HepG2 (cell line): ENCODE measurements at regions not wholly inside any gene's neighbourhood (a gene's known extent, or its start where the extent isn't known, plus 50 kb on each side); places are given as distances from the start of the nearest gene placed in this dataset.

ENCODE experiments used
- ATAC-seq: fragments of 200-7000 bp; cut with Tn5 transposase; 3 replicates; pipeline ENCODE4 v1.9.1; 2020; ENCODE audit warnings: mild to moderate bottlenecking, moderate library complexity
- BruUV-seq: library from RNA; stranded (reverse); fragments of 400-500 nt; replicated peaks from 2 replicates; lab custom pipeline; 2021; lab: Mats Ljungman, UMichigan
- CTCF ChIA-PET: fragments of 300-600 bp; formaldehyde crosslinking; extraction: SDS; loops from one replicate; lab custom pipeline; 2021; ENCODE audit warnings: low total read pairs, inconsistent platforms, low intra/inter-chr PET ratio; lab: Yijun Ruan, JAX
- POLR2A ChIA-PET: fragments of 350-600 bp; sonication (Branson Sonifier 250); formaldehyde crosslinking; loops from one replicate; lab custom pipeline; 2020; ENCODE audit warnings: antibody characterized with exemption, inconsistent platforms; lab: Yijun Ruan, JAX
- DNase-seq: peaks from one replicate; pipeline ENCODE4 v3.0.0-alpha.2; 2015; ENCODE audit warnings: low spot score
- FAIRE-seq: peaks from 3 replicates; lab custom pipeline; 2011; peaks lifted over from hg19 to GRCh38; lab: Jason Lieb, UNC
- H2AFZ ChIP-seq: one replicate; pipeline ENCODE4 v1.6.1; 2011; ENCODE audit warnings: low read length, inconsistent platforms
- H3K27ac ChIP-seq: fragments of 300-600 bp; 3 replicates; pipeline ENCODE4 v1.8.0; 2011; ENCODE audit warnings: mixed run types, mild to moderate bottlenecking, mixed read lengths, low read length, inconsistent platforms; ENCODE audit not compliant: insufficient read depth; ENCODE audit errors: extremely low read length
- H3K27me3 ChIP-seq, 2 experiments: fragments of 200-600 bp in 1 of 2; 2 replicates in 1 of 2; 3 replicates in 1 of 2; pipeline versions ENCODE4 v1.6.0 to v1.8.0; 2011; ENCODE audit warnings: low read length in 2 of 2, mild to moderate bottlenecking in 2 of 2, moderate library complexity in 2 of 2, inconsistent platforms in 1 of 2; ENCODE audit not compliant: insufficient read depth in 2 of 2, control insufficient read depth in 1 of 2
- H3K36me3 ChIP-seq, 2 experiments: fragments of 200-600 bp in 1 of 2; replicated peaks in 1 of 2; 2 replicates in 1 of 2; 3 replicates in 1 of 2; pipeline versions ENCODE4 v1.5.1 to v1.8.0; 2011; ENCODE audit warnings: low read length in 2 of 2, inconsistent platforms in 1 of 2; ENCODE audit not compliant: insufficient read depth in 2 of 2, control insufficient read depth in 1 of 2
- H3K4me1 ChIP-seq: 2 replicates; pipeline ENCODE4 v1.5.1; 2012; ENCODE audit warnings: low read length, inconsistent platforms; ENCODE audit not compliant: insufficient read depth
- H3K4me2 ChIP-seq: 2 replicates; pipeline ENCODE4 v1.6.0; 2011; ENCODE audit warnings: low read depth, low read length, inconsistent platforms
- H3K4me3 ChIP-seq, 3 experiments: fragments of 200-600 bp in 1 of 3; sonication (generic), shearing (Covaris generic) in 1 of 3; replicated peaks in 1 of 3; 2 replicates each; pipeline ENCODE4 v1.5.1; 2011 to 2016; ENCODE audit warnings: low read length in 3 of 3, inconsistent platforms in 2 of 3, low read depth in 2 of 3, mild to moderate bottlenecking in 2 of 3, control low read depth in 1 of 3, mixed read lengths in 1 of 3; ENCODE audit not compliant: insufficient read depth in 1 of 3
- H3K79me2 ChIP-seq: one replicate; pipeline ENCODE4 v1.6.1; 2011; ENCODE audit warnings: low read length, inconsistent platforms; ENCODE audit not compliant: insufficient read depth
- H3K9ac ChIP-seq: 2 replicates; pipeline ENCODE4 v1.6.0; 2011; ENCODE audit warnings: mild to moderate bottlenecking, low read depth, low read length, inconsistent platforms; ENCODE audit not compliant: insufficient read depth
- H3K9me3 ChIP-seq: 2 replicates; pipeline ENCODE4 v1.5.1; 2012; ENCODE audit warnings: mild to moderate bottlenecking, low read length
- H4K20me1 ChIP-seq: 2 replicates; pipeline ENCODE4 v1.6.0; 2011; ENCODE audit warnings: inconsistent platforms, mild to moderate bottlenecking, low read length, moderate library complexity; ENCODE audit not compliant: insufficient read depth
- CENPX ChIP-seq: sonication (generic); formaldehyde crosslinking; IDR thresholded peaks from 2 replicates; pipeline ENCODE4 v1.9.0; 2021; ENCODE audit warnings: mild to moderate bottlenecking, missing genetic modification reagents, moderate library complexity
- HDAC1 ChIP-seq: sonication (generic); formaldehyde crosslinking; IDR thresholded peaks from 2 replicates; pipeline ENCODE4 v1.5.1; 2020; ENCODE audit warnings: mild to moderate bottlenecking, missing genetic modification reagents
- MATR3 ChIP-seq: sonication (generic); formaldehyde crosslinking; IDR thresholded peaks from 2 replicates; pipeline ENCODE4 v1.4.0; 2020; ENCODE audit warnings: missing genetic modification reagents
- NFE2L2 ChIP-seq: fragments of 150-350 bp; IDR thresholded peaks from 2 replicates; pipeline ENCODE4 v1.6.1; 2014; ENCODE audit warnings: low read length
- PPARG ChIP-seq: conservative IDR thresholded peaks from 2 replicates; pipeline ENCODE4 v1.6.1; 2016; ENCODE audit warnings: missing biosample characterization, missing genetic modification reagents
- REST ChIP-seq, 2 experiments: IDR thresholded peaks; 2 replicates each; pipeline ENCODE4 v1.6.1; 2011 to 2012; ENCODE audit warnings: low read length in 2 of 2, borderline replicate concordance in 1 of 2, low read depth in 1 of 2, mild to moderate bottlenecking in 1 of 2, moderate library complexity in 1 of 2
- SMAD1 ChIP-seq: sonication (generic); formaldehyde crosslinking; IDR thresholded peaks from 2 replicates; pipeline ENCODE4 v1.4.0; 2020; ENCODE audit warnings: missing genetic modification reagents, low read depth, mild to moderate bottlenecking, borderline replicate concordance
- SP140L ChIP-seq: sonication (generic); formaldehyde crosslinking; IDR thresholded peaks from 2 replicates; pipeline ENCODE4 v1.4.0; 2020; ENCODE audit warnings: missing genetic modification reagents, borderline replicate concordance
- ZNF143 ChIP-seq: sonication (generic); formaldehyde crosslinking; IDR thresholded peaks from 2 replicates; pipeline ENCODE4 v1.4.0; 2020; ENCODE audit warnings: missing genetic modification reagents
- ZSCAN22 ChIP-seq: sonication (generic); formaldehyde crosslinking; IDR thresholded peaks from 2 replicates; pipeline ENCODE4 v1.4.0; 2020; ENCODE audit warnings: mild to moderate bottlenecking, missing genetic modification reagents
- WGBS: methylation state at CpG from one replicate; pipeline ENCODE4 v1.1.6; 2017; ENCODE audit warnings: low lambda C conversion rate; 5-methylcytosine and 5-hydroxymethylcytosine counted together
- in situ Hi-C: cut with HindIII; loops from 2 replicates; pipeline ENCODE4 v1.10.0; 2017; ENCODE audit warnings: low pct_unique_long_range_greater_than_20kb; ENCODE audit not compliant: extremely low pct_ligation_motif_present
- intact Hi-C: fragments of 100-400 bp; cut with micrococcal nuclease; formaldehyde crosslinking; loops from one replicate; pipeline ENCODE4 v1.10.0; 2022; ENCODE audit not compliant: unreplicated experiment
- TF ChIP-seq, protein P1 (sequence below): sonication (generic); formaldehyde crosslinking; IDR thresholded peaks from 2 replicates; pipeline ENCODE4 v1.4.0; 2020; ENCODE audit warnings: missing genetic modification reagents
- TF ChIP-seq, protein P2 (sequence below): IDR thresholded peaks from 2 replicates; pipeline ENCODE4 v1.6.1; 2016; ENCODE audit warnings: low read depth, control low read depth

GRCh38 chr11:27234961-27235360 is 128.1 kb downstream of the CCDC34 start:
- no peak for FAIRE-seq

More at GRCh38 chr11:27234961-27235360, 128.1 kb downstream of the CCDC34 start:
- WGBS: 15% methylated on average over 2 of the region's 2 CpGs
- no peaks in the 10 kb centered on the region for H4K20me1 ChIP-seq
- H3K27me3 ChIP-seq: peaks cover 0 to 8% of the 10 kb centered on the region in 2 experiments; a peak in 2 of 5 replicates
- CTCF ChIA-PET: no interaction called here
- no TSS peak for BruUV-seq
- no peaks in the 10 kb centered on the region for H3K79me2 ChIP-seq
- H3K27ac ChIP-seq: no peak overlapping the region
- H3K4me1 ChIP-seq: peaks cover 23% of the 10 kb centered on the region
- in situ Hi-C loops (no loop called here), intact Hi-C loops (loop anchor here (1.0 to 5.0 kb wide), 3 partner anchors 33 to 62 kb away; no protein-coding TSS in a partner anchor)
- no peaks in the 10 kb centered on the region for H3K36me3 ChIP-seq
- H2AFZ ChIP-seq: no peak overlapping the region
- ATAC-seq (no peak), DNase-seq (no peak)
- TF ChIP-seq ZSCAN22 (CRISPR knock-in tag) (no peak), ZNF143 (CRISPR knock-in tag) (no peak), CENPX (CRISPR knock-in tag) (no peak), HDAC1 (CRISPR knock-in tag) (no peak), REST (IDR thresholded peaks at IDR 0.05; ENCODE audit: borderline replicate concordance in 1 of 2, low read depth in 1 of 2, low read length in 2 of 2) (no peak), SP140L (no peak), PPARG (CRISPR knock-in tag) (no peak), NFE2L2 (no peak), SMAD1 (CRISPR knock-in tag) (no peak), MATR3 (CRISPR knock-in tag) (no peak)
- TF ChIP-seq, protein P1, sequence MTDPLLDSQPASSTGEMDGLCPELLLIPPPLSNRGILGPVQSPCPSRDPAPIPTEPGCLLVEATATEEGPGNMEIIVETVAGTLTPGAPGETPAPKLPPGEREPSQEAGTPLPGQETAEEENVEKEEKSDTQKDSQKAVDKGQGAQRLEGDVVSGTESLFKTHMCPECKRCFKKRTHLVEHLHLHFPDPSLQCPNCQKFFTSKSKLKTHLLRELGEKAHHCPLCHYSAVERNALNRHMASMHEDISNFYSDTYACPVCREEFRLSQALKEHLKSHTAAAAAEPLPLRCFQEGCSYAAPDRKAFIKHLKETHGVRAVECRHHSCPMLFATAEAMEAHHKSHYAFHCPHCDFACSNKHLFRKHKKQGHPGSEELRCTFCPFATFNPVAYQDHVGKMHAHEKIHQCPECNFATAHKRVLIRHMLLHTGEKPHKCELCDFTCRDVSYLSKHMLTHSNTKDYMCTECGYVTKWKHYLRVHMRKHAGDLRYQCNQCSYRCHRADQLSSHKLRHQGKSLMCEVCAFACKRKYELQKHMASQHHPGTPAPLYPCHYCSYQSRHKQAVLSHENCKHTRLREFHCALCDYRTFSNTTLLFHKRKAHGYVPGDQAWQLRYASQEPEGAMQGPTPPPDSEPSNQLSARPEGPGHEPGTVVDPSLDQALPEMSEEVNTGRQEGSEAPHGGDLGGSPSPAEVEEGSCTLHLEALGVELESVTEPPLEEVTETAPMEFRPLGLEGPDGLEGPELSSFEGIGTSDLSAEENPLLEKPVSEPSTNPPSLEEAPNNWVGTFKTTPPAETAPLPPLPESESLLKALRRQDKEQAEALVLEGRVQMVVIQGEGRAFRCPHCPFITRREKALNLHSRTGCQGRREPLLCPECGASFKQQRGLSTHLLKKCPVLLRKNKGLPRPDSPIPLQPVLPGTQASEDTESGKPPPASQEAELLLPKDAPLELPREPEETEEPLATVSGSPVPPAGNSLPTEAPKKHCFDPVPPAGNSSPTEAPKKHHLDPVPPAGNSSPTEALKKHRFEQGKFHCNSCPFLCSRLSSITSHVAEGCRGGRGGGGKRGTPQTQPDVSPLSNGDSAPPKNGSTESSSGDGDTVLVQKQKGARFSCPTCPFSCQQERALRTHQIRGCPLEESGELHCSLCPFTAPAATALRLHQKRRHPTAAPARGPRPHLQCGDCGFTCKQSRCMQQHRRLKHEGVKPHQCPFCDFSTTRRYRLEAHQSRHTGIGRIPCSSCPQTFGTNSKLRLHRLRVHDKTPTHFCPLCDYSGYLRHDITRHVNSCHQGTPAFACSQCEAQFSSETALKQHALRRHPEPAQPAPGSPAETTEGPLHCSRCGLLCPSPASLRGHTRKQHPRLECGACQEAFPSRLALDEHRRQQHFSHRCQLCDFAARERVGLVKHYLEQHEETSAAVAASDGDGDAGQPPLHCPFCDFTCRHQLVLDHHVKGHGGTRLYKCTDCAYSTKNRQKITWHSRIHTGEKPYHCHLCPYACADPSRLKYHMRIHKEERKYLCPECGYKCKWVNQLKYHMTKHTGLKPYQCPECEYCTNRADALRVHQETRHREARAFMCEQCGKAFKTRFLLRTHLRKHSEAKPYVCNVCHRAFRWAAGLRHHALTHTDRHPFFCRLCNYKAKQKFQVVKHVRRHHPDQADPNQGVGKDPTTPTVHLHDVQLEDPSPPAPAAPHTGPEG (CRISPR knock-in tag): no peak
- TF ChIP-seq, protein P2, sequence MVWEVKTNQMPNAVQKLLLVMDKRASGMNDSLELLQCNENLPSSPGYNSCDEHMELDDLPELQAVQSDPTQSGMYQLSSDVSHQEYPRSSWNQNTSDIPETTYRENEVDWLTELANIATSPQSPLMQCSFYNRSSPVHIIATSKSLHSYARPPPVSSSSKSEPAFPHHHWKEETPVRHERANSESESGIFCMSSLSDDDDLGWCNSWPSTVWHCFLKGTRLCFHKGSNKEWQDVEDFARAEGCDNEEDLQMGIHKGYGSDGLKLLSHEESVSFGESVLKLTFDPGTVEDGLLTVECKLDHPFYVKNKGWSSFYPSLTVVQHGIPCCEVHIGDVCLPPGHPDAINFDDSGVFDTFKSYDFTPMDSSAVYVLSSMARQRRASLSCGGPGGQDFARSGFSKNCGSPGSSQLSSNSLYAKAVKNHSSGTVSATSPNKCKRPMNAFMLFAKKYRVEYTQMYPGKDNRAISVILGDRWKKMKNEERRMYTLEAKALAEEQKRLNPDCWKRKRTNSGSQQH (CRISPR knock-in tag): no peak
- no peak overlapping the region for H3K9ac ChIP-seq
- H3K9me3 ChIP-seq: no peaks in the 10 kb centered on the region
- H3K4me3 ChIP-seq: no peak overlapping the region
- POLR2A ChIA-PET: no interaction called here
- no peak overlapping the region; the same call in 1 of the 2 replicates for H3K4me2 ChIP-seq
